Cardiac fibroblast (primary cell): ENCODE measurements at regions not wholly inside any gene's neighbourhood (a gene's known extent, or its start where the extent isn't known, plus 50 kb on each side); places are given as distances from the start of the nearest gene placed in this dataset.

ENCODE experiments used
- DNase-seq, 2 donors: peaks; one replicate each; pipeline versions ENCODE4 v3.0.0 to v3.0.0-alpha.2; 2010; ENCODE audit warnings: low read depth in 2 of 2
- H3K4me3 ChIP-seq, 2 donors: replicated peaks in 1 of 2; 1 replicate in 1 of 2; 2 replicates in 1 of 2; pipeline ENCODE4 v1.5.1; 2011; ENCODE audit warnings: low read depth in 2 of 2, low read length in 2 of 2, mild to moderate bottlenecking in 2 of 2, moderate library complexity in 1 of 2
- TF ChIP-seq, protein P1 (sequence below): IDR thresholded peaks from one replicate; pipeline ENCODE4 v1.5.1; 2011; ENCODE audit warnings: low read depth, mild to moderate bottlenecking, low read length, inconsistent platforms

DNA sequence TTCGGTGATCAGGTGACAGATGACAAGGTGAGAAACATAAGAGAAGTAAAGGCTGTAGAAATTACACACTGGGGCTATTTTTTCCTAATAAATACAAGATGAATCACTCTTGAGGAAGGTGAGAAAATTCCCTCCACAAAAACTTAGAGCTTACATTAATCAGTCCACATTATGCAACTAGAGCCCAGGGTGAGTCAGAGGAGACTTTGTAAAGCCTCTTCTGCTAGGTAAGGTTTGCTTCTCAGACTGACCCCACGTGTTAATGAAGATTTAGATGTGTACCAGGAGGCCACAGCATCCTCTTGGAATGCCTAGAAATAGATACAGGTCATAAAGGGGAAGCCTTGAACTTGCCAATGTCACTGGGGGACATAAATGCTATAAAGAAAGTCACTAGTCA, 396.0 kb upstream of the SMIM31 start:
- no peak overlapping the region for H3K4me3 ChIP-seq
- TF ChIP-seq, protein P1, sequence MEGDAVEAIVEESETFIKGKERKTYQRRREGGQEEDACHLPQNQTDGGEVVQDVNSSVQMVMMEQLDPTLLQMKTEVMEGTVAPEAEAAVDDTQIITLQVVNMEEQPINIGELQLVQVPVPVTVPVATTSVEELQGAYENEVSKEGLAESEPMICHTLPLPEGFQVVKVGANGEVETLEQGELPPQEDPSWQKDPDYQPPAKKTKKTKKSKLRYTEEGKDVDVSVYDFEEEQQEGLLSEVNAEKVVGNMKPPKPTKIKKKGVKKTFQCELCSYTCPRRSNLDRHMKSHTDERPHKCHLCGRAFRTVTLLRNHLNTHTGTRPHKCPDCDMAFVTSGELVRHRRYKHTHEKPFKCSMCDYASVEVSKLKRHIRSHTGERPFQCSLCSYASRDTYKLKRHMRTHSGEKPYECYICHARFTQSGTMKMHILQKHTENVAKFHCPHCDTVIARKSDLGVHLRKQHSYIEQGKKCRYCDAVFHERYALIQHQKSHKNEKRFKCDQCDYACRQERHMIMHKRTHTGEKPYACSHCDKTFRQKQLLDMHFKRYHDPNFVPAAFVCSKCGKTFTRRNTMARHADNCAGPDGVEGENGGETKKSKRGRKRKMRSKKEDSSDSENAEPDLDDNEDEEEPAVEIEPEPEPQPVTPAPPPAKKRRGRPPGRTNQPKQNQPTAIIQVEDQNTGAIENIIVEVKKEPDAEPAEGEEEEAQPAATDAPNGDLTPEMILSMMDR: no peak
- no peak for DNase-seq

DNA sequence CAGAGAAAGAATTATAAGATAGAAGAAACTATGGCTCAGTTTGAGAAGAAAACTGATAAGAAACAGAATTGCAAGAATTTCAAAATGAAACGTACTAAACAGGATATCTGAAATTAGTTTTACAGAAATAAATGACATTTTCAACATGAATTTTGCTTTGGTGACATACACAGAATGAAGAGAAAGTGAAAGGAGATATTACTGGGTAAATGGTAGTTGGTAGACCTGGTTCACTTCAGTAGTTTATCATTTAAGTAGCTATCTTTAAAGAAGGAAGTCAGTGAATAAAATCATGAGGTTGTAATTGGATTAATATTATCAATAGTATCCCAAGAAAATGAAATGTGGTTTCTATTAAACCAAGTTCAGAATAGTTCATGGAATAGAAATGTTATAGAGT, 395.5 kb upstream of the SMIM31 start:
- no peak overlapping the region for H3K4me3 ChIP-seq
- TF ChIP-seq, protein P1: no peak
- no peak for DNase-seq

DNA sequence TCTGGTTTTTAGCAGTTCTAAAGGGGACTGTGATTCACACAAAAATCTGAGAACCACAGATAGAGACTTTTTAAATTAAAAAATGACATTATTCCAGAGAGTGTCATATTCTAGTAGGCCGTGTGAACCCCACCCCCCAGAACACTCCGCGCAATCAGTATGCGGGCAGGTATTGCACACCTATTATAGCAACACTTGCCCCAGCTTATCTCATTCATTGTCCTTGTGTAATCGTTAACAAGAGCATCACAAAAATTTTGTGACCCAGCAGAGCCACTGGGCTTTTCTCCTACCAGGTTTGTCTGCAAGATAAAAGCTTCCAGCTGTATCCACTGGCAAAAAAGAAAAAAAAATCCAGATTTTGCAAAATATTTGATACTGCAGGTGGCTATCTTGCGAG, 394.1 kb upstream of the SMIM31 start:
- no peak overlapping the region for H3K4me3 ChIP-seq
- no peak for DNase-seq
- TF ChIP-seq, protein P1: no peak

DNA sequence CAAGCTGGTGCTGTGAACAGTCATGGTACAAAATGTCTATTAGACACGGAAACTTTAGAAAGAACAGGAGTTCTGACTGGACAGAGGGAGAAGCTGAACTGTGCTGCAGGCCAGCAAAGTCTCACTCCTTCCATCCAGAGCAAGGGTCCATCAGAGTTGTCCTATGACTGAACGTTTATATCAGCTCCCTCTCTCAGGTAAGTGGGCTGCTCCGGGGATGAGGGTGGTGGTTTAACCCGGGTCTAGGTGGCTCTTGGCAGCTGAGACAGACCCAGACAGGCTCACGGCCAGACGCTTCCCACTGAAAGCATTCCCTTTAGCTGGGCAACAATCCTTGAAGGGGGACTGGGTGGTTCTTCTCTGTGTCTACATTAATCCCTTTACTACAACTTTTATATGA, 385.0 kb upstream of the SMIM31 start:
- TF ChIP-seq, protein P1: no peak
- DNase-seq: no peak
- no peak overlapping the region for H3K4me3 ChIP-seq

DNA sequence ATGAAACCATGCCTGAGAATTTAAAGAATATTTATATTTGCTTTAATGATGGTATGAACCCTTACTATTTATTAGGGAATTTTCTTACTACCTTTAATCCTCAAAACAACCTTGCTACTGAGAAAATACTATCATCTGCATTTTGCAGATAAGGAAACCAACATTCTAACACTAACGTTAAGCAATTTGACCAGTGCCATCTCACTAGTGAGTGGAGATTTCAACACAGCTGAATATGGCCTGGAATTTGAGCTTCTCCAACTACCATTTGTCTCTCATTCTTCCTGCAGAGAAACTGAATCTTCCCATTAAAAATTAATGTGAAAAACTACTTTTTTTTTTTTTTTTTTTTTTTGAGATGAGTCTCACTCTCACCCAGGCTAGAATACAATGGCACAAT, 380.9 kb upstream of the SMIM31 start:
- H3K4me3 ChIP-seq: no peak overlapping the region
- DNase-seq: no peak
- TF ChIP-seq, protein P1: no peak

DNA sequence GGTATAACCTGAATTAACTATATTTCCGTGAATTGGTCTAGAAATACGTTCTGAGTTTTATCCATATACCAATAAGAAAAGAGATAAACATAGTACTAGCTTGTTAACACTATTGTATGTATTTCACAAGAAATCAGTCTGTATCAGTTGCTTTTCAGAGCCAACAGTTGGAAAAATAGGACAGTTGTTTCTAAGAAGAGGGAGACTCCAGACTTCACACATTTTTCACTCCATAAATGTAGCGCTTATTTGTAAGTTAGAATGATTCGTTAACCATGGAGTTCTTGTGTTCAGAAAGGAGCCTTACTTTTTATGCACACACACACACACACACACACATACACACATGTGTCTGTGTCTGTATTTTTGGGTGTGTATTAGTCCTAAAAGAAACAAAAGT, 376.7 kb upstream of the SMIM31 start:
- no peak for DNase-seq
- TF ChIP-seq, protein P1: no peak
- H3K4me3 ChIP-seq: no peak overlapping the region

DNA sequence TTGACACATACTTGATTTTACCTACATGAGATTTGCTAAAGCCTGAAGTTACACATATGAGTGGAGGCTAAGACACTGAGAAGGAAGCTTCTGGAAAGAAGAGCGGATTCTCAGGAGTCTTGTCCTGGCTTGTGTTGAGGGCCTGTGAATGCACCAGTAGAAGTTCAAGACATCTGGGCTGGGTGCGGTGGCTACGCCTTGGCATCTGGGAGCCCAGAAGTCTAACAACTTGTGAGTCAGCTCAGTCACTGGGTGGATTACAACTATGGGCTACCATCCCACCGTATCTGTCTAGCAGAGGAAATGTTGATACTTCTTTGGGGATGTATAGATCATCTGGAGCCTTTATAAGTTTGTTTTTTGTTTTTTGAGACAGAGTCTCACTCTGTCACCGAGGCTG, 375.6 kb upstream of the SMIM31 start:
- no peak for DNase-seq
- TF ChIP-seq, protein P1: no peak
- H3K4me3 ChIP-seq: no peak overlapping the region
